Stomach (tissue), 4 donors: ENCODE measurements at regions not wholly inside any gene's neighbourhood (a gene's known extent, or its start where the extent isn't known, plus 50 kb on each side); places are given as distances from the start of the nearest gene placed in this dataset.

ENCODE experiments used
- CTCF ChIP-seq, 7 experiments: fragments of 450-650 bp in 4 of 7; fragments of 200-600 bp in 3 of 7; sonication (generic) in 3 of 7; IDR thresholded peaks; one replicate each; pipeline ENCODE4 v1.5.1; 2016 to 2019; ENCODE audit warnings: antibody characterized with exemption in 7 of 7, control low read depth in 2 of 7, mild to moderate bottlenecking in 1 of 7
- EP300 ChIP-seq: sonication (generic); formaldehyde crosslinking; IDR thresholded peaks from one replicate; pipeline ENCODE4 v1.6.1; 2017; ENCODE audit warnings: antibody characterized with exemption
- POLR2AphosphoS5 ChIP-seq, 3 donors: sonication (generic); formaldehyde crosslinking; IDR thresholded peaks; one replicate each; pipeline ENCODE4 v1.6.1; 2016; ENCODE audit warnings: antibody characterized with exemption in 3 of 3

GRCh38 chr11:134480136-134480712 lies 68.2 kb upstream of the B3GAT1 start:
- TF ChIP-seq CTCF (IDR thresholded peaks at IDR 0.05) (no peak), EP300 (no peak), POLR2AphosphoS5 (IDR thresholded peaks at IDR 0.05) (no peak)
